ENCODE measurements at regions not wholly inside any gene's neighbourhood (a gene's known extent, or its start where the extent isn't known, plus 50 kb on each side); places are given as distances from the start of the nearest gene placed in this dataset.
"Not testable (repeated sequence)": the region's sequence is repeated elsewhere in the genome, so short reads cannot be mapped to it uniquely, and the experiment has no call there.

- no peak for DNase-seq (ENCODE audit: low spot score)
Observed at GRCh38 chr3:26964836-26965235, 342.3 kb downstream of the LRRC3B start.

- no peak for DNase-seq (ENCODE audit: low spot score)
Observed at GRCh38 chr3:26967501-26967900, 344.9 kb downstream of the LRRC3B start.

- DNase-seq (ENCODE audit: low spot score) = no peak
Observed at GRCh38 chr3:26984416-26985390, 362.1 kb downstream of the LRRC3B start.

GRCh38 chr3:26989037-26989436 lies 366.5 kb downstream of the LRRC3B start:
- no peak for DNase-seq (ENCODE audit: low spot score)

- no peak for DNase-seq (ENCODE audit: low spot score)
Observed at GRCh38 chr3:26997226-26997625, 372.0 kb downstream of the NEK10 start.

- no peak for DNase-seq (ENCODE audit: low spot score)
Observed at GRCh38 chr3:27010834-27011233, 358.3 kb downstream of the NEK10 start.

- DNase-seq (ENCODE audit: low spot score) = peak; percentile 13
Observed at GRCh38 chr3:27022096-27022761, 347.0 kb downstream of the NEK10 start.

- DNase-seq (ENCODE audit: low spot score) = no peak
Observed at GRCh38 chr3:27024493-27024892, 344.7 kb downstream of the NEK10 start.

GRCh38 chr3:27025718-27026117 lies 343.5 kb downstream of the NEK10 start:
- DNase-seq (ENCODE audit: low spot score) = no peak

GRCh38 chr3:27031476-27031875 lies 337.7 kb downstream of the NEK10 start:
- no peak for DNase-seq (ENCODE audit: low spot score)

- no peak for DNase-seq (ENCODE audit: low spot score)
Observed at GRCh38 chr3:27034255-27034654, 334.9 kb downstream of the NEK10 start.

- no peak for DNase-seq (ENCODE audit: low spot score)
Observed at GRCh38 chr3:27040674-27041073, 328.5 kb downstream of the NEK10 start.

- not testable (repeated sequence) for DNase-seq (ENCODE audit: low spot score)
Observed at GRCh38 chr3:27042541-27042940, 326.6 kb downstream of the NEK10 start.

- no peak for DNase-seq (ENCODE audit: low spot score)
Observed at GRCh38 chr3:27043328-27043955, 325.7 kb downstream of the NEK10 start.

GRCh38 chr3:27044931-27045481 lies 324.2 kb downstream of the NEK10 start:
- DNase-seq (ENCODE audit: low spot score) = no peak

- DNase-seq (ENCODE audit: low spot score) = no peak
Observed at GRCh38 chr3:27046351-27046750, 322.8 kb downstream of the NEK10 start.

GRCh38 chr3:27049792-27050191 lies 319.4 kb downstream of the NEK10 start:
- no peak for DNase-seq (ENCODE audit: low spot score)

- not testable (repeated sequence) for DNase-seq (ENCODE audit: low spot score)
Observed at GRCh38 chr3:27051527-27051926, 317.7 kb downstream of the NEK10 start.

- no peak for DNase-seq (ENCODE audit: low spot score)
Observed at GRCh38 chr3:27056326-27056725, 312.9 kb downstream of the NEK10 start.

GRCh38 chr3:27059489-27059888 lies 309.7 kb downstream of the NEK10 start:
- DNase-seq (ENCODE audit: low spot score) = no peak
